NCI-H345 (cell line): ENCODE measurements at regions not wholly inside any gene's neighbourhood (a gene's known extent, or its start where the extent isn't known, plus 50 kb on each side); places are given as distances from the start of the nearest gene placed in this dataset.

Source experiments
- DNase-seq: peaks from one replicate; lab custom pipeline; 2025; lab: John Stamatoyannopoulos, UW

GRCh38 chr6:56863366-56863765 lies 91.5 kb upstream of the BEND6 start:
- no peak for DNase-seq

GRCh38 chr6:56862415-56863175 lies 92.3 kb upstream of the BEND6 start:
- no peak for DNase-seq

GRCh38 chr6:56860475-56860874 lies 94.4 kb upstream of the BEND6 start:
- no peak for DNase-seq

- DNase-seq: no peak
These were observed 98.8 kb upstream of the BEND6 start for GRCh38 chr6:56856036-56856580.

- DNase-seq: no peak
These were observed 100.8 kb upstream of the BEND6 start for GRCh38 chr6:56854086-56854485.

GRCh38 chr6:56853541-56853940 lies 101.4 kb upstream of the BEND6 start:
- DNase-seq: no peak

GRCh38 chr6:56852260-56853010 lies 102.5 kb upstream of the BEND6 start:
- DNase-seq: no peak

- DNase-seq: peak; percentile 69
These were observed 103.2 kb upstream of the BEND6 start for GRCh38 chr6:56851541-56852259.

GRCh38 chr6:56851074-56851473 lies 103.8 kb upstream of the BEND6 start:
- no peak for DNase-seq

- DNase-seq: no peak
These were observed 104.3 kb upstream of the BEND6 start for GRCh38 chr6:56850626-56851025.

- DNase-seq: no peak
These were observed 105.0 kb upstream of the BEND6 start for GRCh38 chr6:56849896-56850295.

- no peak for DNase-seq
These were observed 106.8 kb upstream of the BEND6 start for GRCh38 chr6:56848105-56848504.

- DNase-seq: no peak
These were observed 109.9 kb upstream of the BEND6 start for GRCh38 chr6:56845032-56845431.

GRCh38 chr6:56843476-56844349 lies 111.2 kb upstream of the BEND6 start:
- DNase-seq: peak; percentile 88

- peak; percentile 46 for DNase-seq
These were observed 112.0 kb upstream of the BEND6 start for GRCh38 chr6:56842686-56843475.

- DNase-seq: no peak
These were observed 113.2 kb upstream of the BEND6 start for GRCh38 chr6:56841751-56842150.

- DNase-seq: no peak
These were observed 113.5 kb upstream of the BEND6 start for GRCh38 chr6:56841381-56841749.

- DNase-seq: no peak
These were observed 114.2 kb upstream of the BEND6 start for GRCh38 chr6:56840467-56841380.

- DNase-seq: no peak
These were observed 115.2 kb upstream of the BEND6 start for GRCh38 chr6:56839533-56840183.
